ENCODE measurements at regions not wholly inside any gene's neighbourhood (a gene's known extent, or its start where the extent isn't known, plus 50 kb on each side); places are given as distances from the start of the nearest gene placed in this dataset.

GRCh38 chr15:24786347-24786746, 110.8 kb downstream of the NPAP1 start:
- no peak for TF ChIP-seq POLR2AphosphoS5 (IDR thresholded peaks at IDR 0.05; ENCODE audit: low read depth, low read length)
- TF ChIP-seq RAD21 (IDR thresholded peaks at IDR 0.05; ENCODE audit: low read depth): no peak
- no peak for TF ChIP-seq EZH2 (IDR thresholded peaks at IDR 0.05)
